Neural cell (in vitro differentiated cells): ENCODE measurements at regions not wholly inside any gene's neighbourhood (a gene's known extent, or its start where the extent isn't known, plus 50 kb on each side); places are given as distances from the start of the nearest gene placed in this dataset.
"Not testable (repeated sequence)": the region's sequence is repeated elsewhere in the genome, so short reads cannot be mapped to it uniquely, and the experiment has no call there.

Source experiments
- H2AFZ ChIP-seq: fragments of 200-600, 300-800 bp; sonication (generic), shearing (Covaris generic); 2 replicates; pipeline ENCODE4 v1.6.0; 2014; ENCODE audit warnings: low read depth, mild to moderate bottlenecking, antibody characterized with exemption, low read length, moderate library complexity
- H3F3A ChIP-seq: fragments of 200-600 bp; shearing (Covaris generic); 2 replicates; pipeline ENCODE4 v1.6.1; 2016; ENCODE audit warnings: mild to moderate bottlenecking, moderate library complexity, mixed read lengths, antibody characterized with exemption, low read length; ENCODE audit not compliant: insufficient read depth, poor library complexity, severe bottlenecking
- H3K27ac ChIP-seq: fragments of 200-600, 300-800 bp; sonication (generic), shearing (Covaris generic); 2 replicates; pipeline ENCODE4 v1.5.1; 2014; ENCODE audit warnings: mild to moderate bottlenecking, low read length, moderate library complexity
- H3K27me3 ChIP-seq: fragments of 300-800, 200-600 bp; sonication (generic), shearing (Covaris generic); 2 replicates; pipeline ENCODE4 v1.6.0; 2014; ENCODE audit warnings: mild to moderate bottlenecking, low read depth, low read length, moderate library complexity; ENCODE audit not compliant: insufficient read depth
- H3K36me3 ChIP-seq: fragments of 300-800, 200-600 bp; sonication (generic), shearing (Covaris generic); 2 replicates; pipeline ENCODE4 v1.5.1; 2014; ENCODE audit warnings: mild to moderate bottlenecking, antibody characterized with exemption, low read length, moderate library complexity; ENCODE audit not compliant: insufficient read depth
- H3K4me2 ChIP-seq: fragments of 300-800, 200-600 bp; sonication (generic), shearing (Covaris generic); 2 replicates; pipeline ENCODE4 v1.6.0; 2014; ENCODE audit warnings: mild to moderate bottlenecking, low read length
- H3K4me3 ChIP-seq: fragments of 300-800, 200-600 bp; sonication (generic), shearing (Covaris generic); 2 replicates; pipeline ENCODE4 v1.5.1; 2014; ENCODE audit warnings: mild to moderate bottlenecking, low read length, moderate library complexity
- H3K79me2 ChIP-seq: fragments of 200-600 bp; shearing (Covaris generic); replicated peaks from 2 replicates; pipeline ENCODE4 v1.6.0; 2014; ENCODE audit warnings: mild to moderate bottlenecking, low read length, moderate library complexity; ENCODE audit not compliant: insufficient read depth
- H3K9ac ChIP-seq: fragments of 300-800, 200-600 bp; sonication (generic), shearing (Covaris generic); 2 replicates; pipeline ENCODE4 v1.6.1; 2016; ENCODE audit warnings: mild to moderate bottlenecking, low read length, mixed read lengths
- H3K9me2 ChIP-seq: fragments of 200-600 bp; shearing (Covaris generic); 2 replicates; pipeline ENCODE4 v1.6.1; 2016; ENCODE audit warnings: mild to moderate bottlenecking, low read length, mixed read lengths; ENCODE audit not compliant: insufficient read depth
- H3K9me3 ChIP-seq: fragments of 200-600, 300-800 bp; sonication (generic), shearing (Covaris generic); 2 replicates; pipeline ENCODE4 v1.6.1; 2016; ENCODE audit warnings: mild to moderate bottlenecking, mixed run types, low read length, moderate library complexity, mixed read lengths
- H4K20me1 ChIP-seq: fragments of 200-600 bp; shearing (Covaris generic); 2 replicates; pipeline ENCODE4 v1.6.1; 2016; ENCODE audit warnings: mild to moderate bottlenecking, mixed run types; ENCODE audit not compliant: insufficient read depth
- CTCF ChIP-seq: fragments of 450-650 bp; IDR thresholded peaks from 2 replicates; pipeline ENCODE4 v1.5.1; 2014; ENCODE audit warnings: antibody characterized with exemption, mild to moderate bottlenecking, moderate library complexity; ENCODE audit not compliant: poor library complexity, severe bottlenecking
- EP300 ChIP-seq: fragments of 450-650 bp; conservative IDR thresholded peaks from 2 replicates; pipeline ENCODE4 v1.6.1; 2014; ENCODE audit warnings: antibody characterized with exemption, mild to moderate bottlenecking, moderate library complexity; ENCODE audit not compliant: poor library complexity, severe bottlenecking
- EZH2 ChIP-seq: fragments of 200-600, 300-800 bp; shearing (Covaris generic), sonication (generic); IDR thresholded peaks from 2 replicates; pipeline ENCODE4 v1.6.1; 2014; ENCODE audit warnings: antibody characterized with exemption, low read length, borderline replicate concordance, mild to moderate bottlenecking; ENCODE audit not compliant: insufficient read depth, poor library complexity, severe bottlenecking
- MXI1 ChIP-seq: fragments of 450-650 bp; conservative IDR thresholded peaks from 2 replicates; pipeline ENCODE4 v1.6.1; 2014; ENCODE audit warnings: antibody characterized with exemption, mild to moderate bottlenecking; ENCODE audit not compliant: poor library complexity, severe bottlenecking
- POLR2AphosphoS5 ChIP-seq: IDR thresholded peaks from 2 replicates; pipeline ENCODE4 v1.6.1; 2012
- RAD21 ChIP-seq: fragments of 450-650 bp; conservative IDR thresholded peaks from 2 replicates; pipeline ENCODE4 v1.6.1; 2014; ENCODE audit warnings: antibody characterized with exemption, mild to moderate bottlenecking, moderate library complexity
- REST ChIP-seq: IDR thresholded peaks from 2 replicates; pipeline ENCODE4 v1.6.1; 2012; ENCODE audit warnings: borderline replicate concordance
- SMC3 ChIP-seq: fragments of 450-650 bp; conservative IDR thresholded peaks from 2 replicates; pipeline ENCODE4 v1.6.1; 2014; ENCODE audit warnings: antibody characterized with exemption, mild to moderate bottlenecking, moderate library complexity; ENCODE audit not compliant: poor library complexity
- TAF1 ChIP-seq: IDR thresholded peaks from 2 replicates; pipeline ENCODE4 v1.6.1; 2012; ENCODE audit warnings: low read depth

- not testable (repeated sequence) for H3K9me3 ChIP-seq, H3K27me3 ChIP-seq, H3K36me3 ChIP-seq, H3F3A ChIP-seq, H3K4me2 ChIP-seq, H3K27ac ChIP-seq, H3K9me2 ChIP-seq, H3K4me3 ChIP-seq, H4K20me1 ChIP-seq, H2AFZ ChIP-seq, H3K79me2 ChIP-seq, H3K9ac ChIP-seq
Measured at GRCh38 chr13:61519214-61519613, 103.6 kb upstream of the PCDH20 start.

GRCh38 chr13:61508936-61509335, 93.3 kb upstream of the PCDH20 start:
- Histone ChIP-seq H3K27me3 (no peaks in the 10 kb centered on the region), H3K4me3 (no peak overlapping the region), H3K9me3 (peaks cover 6% of the 10 kb centered on the region), H3K9me2 (no peaks in the 10 kb centered on the region), H3K4me2 (no peak overlapping the region), H2AFZ (no peak overlapping the region), H3K79me2 (no peaks in the 10 kb centered on the region), H4K20me1 (no peaks in the 10 kb centered on the region), H3K27ac (no peak overlapping the region), H3F3A (no peaks in the 10 kb centered on the region), H3K36me3 (no peaks in the 10 kb centered on the region), H3K9ac (no peak overlapping the region)
- TF ChIP-seq TAF1 (no peak), MXI1 (no peak), EZH2 (no peak), EP300 (no peak), REST (no peak), POLR2AphosphoS5 (no peak), CTCF (no peak), RAD21 (no peak), SMC3 (no peak)

GRCh38 chr13:61500176-61500575, 84.5 kb upstream of the PCDH20 start:
- no peaks in the 10 kb centered on the region for H3K79me2 ChIP-seq
- H3K4me3 ChIP-seq = no peak overlapping the region
- no peak for TF ChIP-seq REST

More at GRCh38 chr13:61500176-61500575, 84.5 kb upstream of the PCDH20 start:
- H4K20me1 ChIP-seq = no peaks in the 10 kb centered on the region
- no peak overlapping the region for H3K4me2 ChIP-seq
- no peaks in the 10 kb centered on the region for H3F3A ChIP-seq
- H3K9me2 ChIP-seq = no peaks in the 10 kb centered on the region
- H3K9ac ChIP-seq = no peak overlapping the region
- H2AFZ ChIP-seq = no peak overlapping the region
- no peaks in the 10 kb centered on the region for H3K9me3 ChIP-seq
- H3K27ac ChIP-seq = no peak overlapping the region
- no peaks in the 10 kb centered on the region for H3K36me3 ChIP-seq
- no peaks in the 10 kb centered on the region for H3K27me3 ChIP-seq
